Transverse colon (tissue), 4 donors: ENCODE measurements at regions not wholly inside any gene's neighbourhood (a gene's known extent, or its start where the extent isn't known, plus 50 kb on each side); places are given as distances from the start of the nearest gene placed in this dataset.

Experiments used
- DNase-seq: peaks from one replicate; pipeline ENCODE4 v3.0.0-alpha.2; 2019
- H3K27ac ChIP-seq, 4 donors: fragments of 200-600 bp; sonication (generic); 2 replicates each; pipeline ENCODE4 v1.5.1; 2016 to 2018; ENCODE audit warnings: inconsistent platforms in 4 of 4
- H3K27me3 ChIP-seq: fragments of 200-600 bp; sonication (generic); 2 replicates; pipeline ENCODE4 v1.5.1; 2017; ENCODE audit warnings: inconsistent platforms
- H3K36me3 ChIP-seq, 4 donors: fragments of 200-600 bp; sonication (generic); 2 replicates each; pipeline ENCODE4 v1.5.1; 2017 to 2019; ENCODE audit warnings: inconsistent platforms in 4 of 4
- H3K4me1 ChIP-seq, 4 donors: fragments of 200-600 bp; sonication (generic); 2 replicates each; pipeline ENCODE4 v1.5.1; 2017 to 2020; ENCODE audit warnings: inconsistent platforms in 4 of 4
- H3K4me3 ChIP-seq, 4 donors: fragments of 200-600 bp; sonication (generic); 1 replicate in 1 of 4; 2 replicates in 3 of 4; pipeline versions ENCODE4 v1.5.1 to v1.6.1; 2017 to 2019; ENCODE audit warnings: inconsistent platforms in 4 of 4
- H3K9me3 ChIP-seq, 2 donors: fragments of 200-600 bp; sonication (generic); 2 replicates each; pipeline ENCODE4 v1.5.1; 2017 to 2019; ENCODE audit warnings: inconsistent platforms in 2 of 2
- EP300 ChIP-seq: sonication (generic); formaldehyde crosslinking; IDR thresholded peaks from one replicate; pipeline ENCODE4 v1.6.1; 2017; ENCODE audit warnings: antibody characterized with exemption, low read depth
- POLR2A ChIP-seq: fragments of 450-650 bp; IDR thresholded peaks from one replicate; pipeline ENCODE4 v1.6.1; 2016; ENCODE audit warnings: antibody characterized with exemption, mild to moderate bottlenecking, moderate library complexity
- POLR2AphosphoS5 ChIP-seq, 3 donors: sonication (generic); formaldehyde crosslinking; IDR thresholded peaks; one replicate each; pipeline ENCODE4 v1.6.1; 2016; ENCODE audit warnings: antibody characterized with exemption in 3 of 3
- WGBS, 2 donors: methylation state at CpG; one replicate each; pipeline ENCODE4 v1.1.5; 2018; ENCODE audit warnings: low coverage in 1 of 2; 5-methylcytosine and 5-hydroxymethylcytosine counted together
- in situ Hi-C, 4 donors: fragments of 200-750 bp; cut with MboI; loops; one replicate each; pipeline versions ENCODE4 v1.15.0 to v1.15.1; 2017; ENCODE audit warnings: low sequenced_read_pairs in 3 of 4, low pct_ligation_motif_present in 1 of 4, low pct_unique_long_range_greater_than_20kb in 1 of 4
- intact Hi-C: fragments of 100-400 bp; cut with DNase I; formaldehyde crosslinking; loops from one replicate; pipeline ENCODE4 v1.15.1; 2023; ENCODE audit warnings: low total_unique reads
- TF ChIP-seq, protein P1 (sequence below), 5 experiments: fragments of 200-600 bp in 3 of 5; fragments of 450-650 bp in 2 of 5; sonication (generic) in 3 of 5; IDR thresholded peaks; 1 replicate in 2 of 5; 2 replicates in 3 of 5; pipeline ENCODE4 v1.5.1; 2016 to 2017; ENCODE audit warnings: antibody characterized with exemption in 5 of 5, inconsistent platforms in 3 of 5, mild to moderate bottlenecking in 2 of 5, moderate library complexity in 1 of 5

DNA sequence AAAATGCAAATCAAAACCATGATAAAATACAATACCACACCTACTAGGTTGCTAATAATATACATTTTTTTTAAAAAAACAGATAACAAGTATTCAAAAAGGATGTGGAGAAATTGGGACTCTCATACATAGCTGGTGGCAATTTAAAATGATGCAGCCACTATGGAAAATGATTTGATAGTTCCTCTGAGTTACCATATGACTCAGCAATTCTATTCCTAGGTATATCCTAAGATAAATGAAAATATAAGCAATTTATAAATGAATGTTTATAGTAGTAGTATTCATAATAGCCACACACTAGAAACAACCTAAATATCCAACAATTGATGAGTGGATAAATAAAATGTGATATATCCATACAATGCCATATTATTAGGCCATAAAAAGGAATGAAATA is 210.2 kb downstream of the MREG start:
- in situ Hi-C loops (no loop called here), intact Hi-C loops (no loop called here)
- Histone ChIP-seq H3K4me1 (no peaks in the 10 kb centered on the region), H3K27me3 (no peaks in the 10 kb centered on the region), H3K36me3 (no peaks in the 10 kb centered on the region), H3K9me3 (peaks cover 9 to 11% of the 10 kb centered on the region in 2 donors), H3K4me3 (no peak overlapping the region), H3K27ac (no peak overlapping the region)
- DNase-seq, result no peak
- TF ChIP-seq, protein P1, sequence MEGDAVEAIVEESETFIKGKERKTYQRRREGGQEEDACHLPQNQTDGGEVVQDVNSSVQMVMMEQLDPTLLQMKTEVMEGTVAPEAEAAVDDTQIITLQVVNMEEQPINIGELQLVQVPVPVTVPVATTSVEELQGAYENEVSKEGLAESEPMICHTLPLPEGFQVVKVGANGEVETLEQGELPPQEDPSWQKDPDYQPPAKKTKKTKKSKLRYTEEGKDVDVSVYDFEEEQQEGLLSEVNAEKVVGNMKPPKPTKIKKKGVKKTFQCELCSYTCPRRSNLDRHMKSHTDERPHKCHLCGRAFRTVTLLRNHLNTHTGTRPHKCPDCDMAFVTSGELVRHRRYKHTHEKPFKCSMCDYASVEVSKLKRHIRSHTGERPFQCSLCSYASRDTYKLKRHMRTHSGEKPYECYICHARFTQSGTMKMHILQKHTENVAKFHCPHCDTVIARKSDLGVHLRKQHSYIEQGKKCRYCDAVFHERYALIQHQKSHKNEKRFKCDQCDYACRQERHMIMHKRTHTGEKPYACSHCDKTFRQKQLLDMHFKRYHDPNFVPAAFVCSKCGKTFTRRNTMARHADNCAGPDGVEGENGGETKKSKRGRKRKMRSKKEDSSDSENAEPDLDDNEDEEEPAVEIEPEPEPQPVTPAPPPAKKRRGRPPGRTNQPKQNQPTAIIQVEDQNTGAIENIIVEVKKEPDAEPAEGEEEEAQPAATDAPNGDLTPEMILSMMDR (IDR thresholded peaks at IDR 0.05), result no peak
- TF ChIP-seq POLR2AphosphoS5 (IDR thresholded peaks at IDR 0.05), result no peak
- TF ChIP-seq POLR2A, result no peak
- no peak for TF ChIP-seq EP300

GRCh38 chr2:215799194-215799593 is 214.2 kb downstream of the MREG start:
- H3K4me1 ChIP-seq, result peaks cover 0 to 11% (median 3%) of the 10 kb centered on the region in 4 donors
- in situ Hi-C loops, result no loop called here
- H3K9me3 ChIP-seq, result peaks cover 9 to 11% of the 10 kb centered on the region in 2 donors
- intact Hi-C loops, result no loop called here
- no peaks in the 10 kb centered on the region for H3K27me3 ChIP-seq
- no peak for DNase-seq
- WGBS, 2 donors, result 86 to 88% methylated on average over 1 of the region's 1 CpG
- TF ChIP-seq, protein P1 (IDR thresholded peaks at IDR 0.05), result no peak
- no peak for TF ChIP-seq POLR2AphosphoS5 (IDR thresholded peaks at IDR 0.05)
- no peak for TF ChIP-seq EP300
- no peak for TF ChIP-seq POLR2A
- no peaks in the 10 kb centered on the region for H3K36me3 ChIP-seq
- H3K27ac ChIP-seq, result no peak overlapping the region
- H3K4me3 ChIP-seq, result no peak overlapping the region

GRCh38 chr2:215797676-215798075 is 215.7 kb downstream of the MREG start:
- Histone ChIP-seq H3K4me3 (no peak overlapping the region), H3K4me1 (peaks cover 0 to 19% (median 5%) of the 10 kb centered on the region in 4 donors), H3K9me3 (peaks cover 4 to 11% of the 10 kb centered on the region in 2 donors), H3K36me3 (no peaks in the 10 kb centered on the region), H3K27me3 (no peaks in the 10 kb centered on the region), H3K27ac (no peak overlapping the region)
- in situ Hi-C loops (no loop called here), intact Hi-C loops (no loop called here)
- 27 to 68% methylated on average over 2 of the region's 2 CpGs for WGBS, 2 donors
- TF ChIP-seq POLR2A (no peak), POLR2AphosphoS5 (IDR thresholded peaks at IDR 0.05) (no peak), EP300 (no peak)
- TF ChIP-seq, protein P1 (IDR thresholded peaks at IDR 0.05), result no peak
- no peak for DNase-seq

DNA sequence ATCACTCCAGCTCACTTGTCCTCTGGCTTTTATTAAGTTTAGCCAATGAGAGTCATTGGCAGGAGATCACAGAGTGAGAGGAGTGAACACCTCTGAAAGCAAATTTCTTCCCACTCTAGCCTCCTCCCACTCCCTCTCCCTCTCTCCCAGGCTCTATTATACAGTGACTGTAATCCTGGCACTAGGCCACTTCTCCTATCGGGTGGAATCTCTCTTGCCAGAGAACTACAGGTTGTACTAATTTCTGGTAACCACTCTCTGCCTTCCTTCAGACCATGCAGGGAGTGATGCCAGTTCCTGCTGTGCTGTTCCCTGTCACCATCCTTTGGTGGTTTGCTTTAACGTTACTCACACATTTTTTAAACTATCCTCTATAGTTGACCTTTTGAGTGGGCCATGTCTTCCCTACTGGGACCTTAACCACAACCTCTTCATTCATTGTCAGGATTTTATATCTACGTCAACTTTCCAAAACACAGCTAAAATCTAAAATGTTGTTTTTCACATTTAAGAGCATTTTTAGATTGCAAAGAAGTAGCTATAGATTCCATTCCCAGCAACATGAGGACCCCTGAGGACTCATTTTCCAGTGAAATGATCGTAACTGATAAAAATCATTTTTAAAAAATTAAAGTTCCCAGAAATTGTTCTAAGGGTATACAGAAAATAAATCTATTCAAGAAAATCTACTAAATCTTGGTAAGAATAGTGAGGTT is 217.1 kb downstream of the MREG start:
- in situ Hi-C loops, result no loop called here
- Histone ChIP-seq H3K4me3 (no peak overlapping the region), H3K9me3 (no peaks in the 10 kb centered on the region), H3K36me3 (no peaks in the 10 kb centered on the region), H3K27me3 (no peaks in the 10 kb centered on the region), H3K4me1 (peaks cover 0 to 19% (median 5%) of the 10 kb centered on the region in 4 donors), H3K27ac (no peak overlapping the region)
- intact Hi-C loops, result no loop called here
- no peak for TF ChIP-seq POLR2A
- TF ChIP-seq EP300, result no peak
- TF ChIP-seq, protein P1 (IDR thresholded peaks at IDR 0.05), result no peak
- no peak for TF ChIP-seq POLR2AphosphoS5 (IDR thresholded peaks at IDR 0.05)
- WGBS, 2 donors, result 58 to 60% methylated on average over 4 of the region's 4 CpGs
- no peak for DNase-seq
